GM21447 (cell line): ENCODE measurements at regions not wholly inside any gene's neighbourhood (a gene's known extent, or its start where the extent isn't known, plus 50 kb on each side); places are given as distances from the start of the nearest gene placed in this dataset.

ENCODE experiments used
- ATAC-seq: cut with Tn5 transposase; IDR thresholded peaks from one replicate; pipeline ENCODE4 v1.9.1; 2021; ENCODE audit not compliant: unreplicated experiment

GRCh38 chr7:46485481-46486065 lies 564.5 kb upstream of the IGFBP3 start:
- ATAC-seq: no peak

GRCh38 chr7:46484906-46485305 lies 563.8 kb upstream of the IGFBP3 start:
- ATAC-seq: no peak

- ATAC-seq: no peak
These were observed 559.5 kb upstream of the IGFBP3 start for GRCh38 chr7:46480619-46481018.

GRCh38 chr7:46479680-46480079 lies 558.6 kb upstream of the IGFBP3 start:
- ATAC-seq: no peak

GRCh38 chr7:46478046-46478445 lies 557.0 kb upstream of the IGFBP3 start:
- ATAC-seq: no peak

- no peak for ATAC-seq
These were observed 547.8 kb upstream of the IGFBP3 start for GRCh38 chr7:46468753-46469356.

GRCh38 chr7:46463170-46463569 lies 542.1 kb upstream of the IGFBP3 start:
- no peak for ATAC-seq

GRCh38 chr7:46461334-46461777 lies 540.3 kb upstream of the IGFBP3 start:
- no peak for ATAC-seq

- no peak for ATAC-seq
These were observed 538.9 kb upstream of the IGFBP3 start for GRCh38 chr7:46459942-46460341.

GRCh38 chr7:46454816-46455215 lies 533.7 kb upstream of the IGFBP3 start:
- no peak for ATAC-seq

GRCh38 chr7:46452561-46453135 lies 531.6 kb upstream of the IGFBP3 start:
- no peak for ATAC-seq

- no peak for ATAC-seq
These were observed 530.8 kb upstream of the IGFBP3 start for GRCh38 chr7:46451846-46452245.

- no peak for ATAC-seq
These were observed 529.8 kb upstream of the IGFBP3 start for GRCh38 chr7:46450886-46451285.

GRCh38 chr7:46450425-46450824 lies 529.4 kb upstream of the IGFBP3 start:
- ATAC-seq: no peak

- ATAC-seq: no peak
These were observed 528.7 kb upstream of the IGFBP3 start for GRCh38 chr7:46449743-46450142.

GRCh38 chr7:46448478-46448877 lies 527.4 kb upstream of the IGFBP3 start:
- ATAC-seq: no peak

- no peak for ATAC-seq
These were observed 525.1 kb upstream of the IGFBP3 start for GRCh38 chr7:46446151-46446550.

- ATAC-seq: no peak
These were observed 523.2 kb upstream of the IGFBP3 start for GRCh38 chr7:46444256-46444655.

- ATAC-seq: no peak
These were observed 519.1 kb upstream of the IGFBP3 start for GRCh38 chr7:46440186-46440585.

GRCh38 chr7:46432708-46433107 lies 511.6 kb upstream of the IGFBP3 start:
- ATAC-seq: no peak

GRCh38 chr7:46428295-46428694 lies 507.2 kb upstream of the IGFBP3 start:
- ATAC-seq: no peak

- ATAC-seq: no peak
These were observed 503.9 kb upstream of the IGFBP3 start for GRCh38 chr7:46424934-46425333.
